GM18505 (cell line): ENCODE measurements at regions not wholly inside any gene's neighbourhood (a gene's known extent, or its start where the extent isn't known, plus 50 kb on each side); places are given as distances from the start of the nearest gene placed in this dataset.

Experiments used
- ATAC-seq: cut with Tn5 transposase; IDR thresholded peaks from one replicate; pipeline ENCODE4 v1.9.1; 2021; ENCODE audit not compliant: unreplicated experiment
- POLR2A ChIP-seq: IDR thresholded peaks from 4 replicates; pipeline ENCODE4 v1.6.1; 2011; ENCODE audit warnings: borderline replicate concordance; ENCODE audit not compliant: insufficient read depth, insufficient read length; ENCODE audit errors: extremely low read depth

GRCh38 chr14:97943619-97944018 lies 1146.4 kb downstream of the VRK1 start:
- ATAC-seq = no peak

GRCh38 chr14:97944380-97944779 lies 1147.2 kb downstream of the VRK1 start:
- TF ChIP-seq POLR2A = no peak
- ATAC-seq = no peak

More at GRCh38 chr14:97943619-97944018, 1146.4 kb downstream of the VRK1 start:
- TF ChIP-seq POLR2A = no peak

- TF ChIP-seq POLR2A = no peak
- no peak for ATAC-seq
Measured at GRCh38 chr14:97945631-97946030, 1148.4 kb downstream of the VRK1 start.

- no peak for TF ChIP-seq POLR2A
- no peak for ATAC-seq
Measured at GRCh38 chr14:97946240-97946639, 1149.1 kb downstream of the VRK1 start.

GRCh38 chr14:97946641-97947040 lies 1149.5 kb downstream of the VRK1 start:
- no peak for ATAC-seq
- no peak for TF ChIP-seq POLR2A

- ATAC-seq = no peak
- TF ChIP-seq POLR2A = no peak
Measured at GRCh38 chr14:97948841-97949240, 1151.7 kb downstream of the VRK1 start.

- TF ChIP-seq POLR2A = no peak
- no peak for ATAC-seq
Measured at GRCh38 chr14:97956581-97957340, 1159.6 kb downstream of the VRK1 start.

- no peak for TF ChIP-seq POLR2A
- no peak for ATAC-seq
Measured at GRCh38 chr14:97959251-97959650, 1162.1 kb downstream of the VRK1 start.

GRCh38 chr14:97960436-97960835 lies 1163.3 kb downstream of the VRK1 start:
- no peak for ATAC-seq
- TF ChIP-seq POLR2A = no peak

GRCh38 chr14:97970222-97970621 lies 1173.0 kb downstream of the VRK1 start:
- ATAC-seq = no peak

GRCh38 chr14:97975216-97975615 lies 1178.0 kb downstream of the VRK1 start:
- no peak for ATAC-seq
- no peak for TF ChIP-seq POLR2A

More at GRCh38 chr14:97970222-97970621, 1173.0 kb downstream of the VRK1 start:
- no peak for TF ChIP-seq POLR2A

- no peak for ATAC-seq
Measured at GRCh38 chr14:97975962-97976361, 1178.8 kb downstream of the VRK1 start.

GRCh38 chr14:97976861-97977260 lies 1179.7 kb downstream of the VRK1 start:
- TF ChIP-seq POLR2A = no peak
- no peak for ATAC-seq

More at GRCh38 chr14:97975962-97976361, 1178.8 kb downstream of the VRK1 start:
- no peak for TF ChIP-seq POLR2A

- ATAC-seq = no peak
Measured at GRCh38 chr14:97977651-97978261, 1180.6 kb downstream of the VRK1 start.

More at GRCh38 chr14:97977651-97978261, 1180.6 kb downstream of the VRK1 start:
- no peak for TF ChIP-seq POLR2A
